ENCODE measurements at regions not wholly inside any gene's neighbourhood (a gene's known extent, or its start where the extent isn't known, plus 50 kb on each side); places are given as distances from the start of the nearest gene placed in this dataset.
"Not testable (repeated sequence)": the region's sequence is repeated elsewhere in the genome, so short reads cannot be mapped to it uniquely, and the experiment has no call there.

DNA sequence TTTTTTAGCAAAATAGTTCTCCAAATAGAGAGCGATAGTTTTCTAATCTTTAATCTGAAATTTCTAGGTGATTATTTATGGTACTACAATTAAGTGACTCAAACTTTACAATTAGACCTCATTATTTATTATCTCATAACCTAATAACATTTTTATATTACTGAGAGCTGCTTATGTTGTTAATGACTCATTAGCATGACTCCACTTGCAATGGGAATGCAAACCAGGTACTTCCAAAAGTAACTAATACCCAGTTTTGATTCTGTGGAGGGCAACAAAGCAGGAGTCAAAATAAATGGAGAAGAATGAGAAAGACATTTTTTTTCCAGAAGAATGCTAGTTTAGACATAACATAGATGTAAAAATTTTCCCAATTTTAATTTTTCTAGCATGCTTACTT lies 466.0 kb downstream of the PLK2 start:
- ATAC-seq: no peak
- H3K4me3 Mint-ChIP-seq: no peak overlapping the region

DNA sequence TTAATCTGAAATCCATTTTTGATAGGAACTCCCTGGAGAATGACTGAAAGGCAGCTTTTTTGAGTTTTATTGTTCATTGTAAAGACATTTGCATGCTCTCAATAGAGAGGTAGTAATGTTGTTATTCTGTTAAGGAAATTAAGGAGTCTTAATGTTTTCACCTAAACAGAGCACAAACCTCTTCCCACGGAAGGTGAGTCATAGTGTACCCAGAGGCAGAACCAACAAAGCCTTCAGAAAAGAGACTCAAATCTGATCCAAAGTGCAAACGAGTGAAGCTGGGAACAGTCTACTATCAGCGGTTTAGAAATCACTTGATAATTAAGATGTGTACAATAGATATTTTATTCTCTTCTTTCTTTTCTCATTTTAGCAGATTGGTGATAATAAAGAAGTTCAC lies 470.5 kb downstream of the PLK2 start:
- ATAC-seq: no peak
- H3K9me3 Mint-ChIP-seq: peaks cover 3% of the 10 kb centered on the region
- no peak overlapping the region for H3K27ac Mint-ChIP-seq
- H3K27me3 Mint-ChIP-seq: no peaks in the 10 kb centered on the region
- no peak overlapping the region for H3K4me3 Mint-ChIP-seq
- H3K4me1 Mint-ChIP-seq: no peaks in the 10 kb centered on the region
- H3K36me3 Mint-ChIP-seq: no peaks in the 10 kb centered on the region

More for the DNA sequence above, 466.0 kb downstream of the PLK2 start:
- Mint-ChIP-seq H3K27ac (no peak overlapping the region), H3K36me3 (no peaks in the 10 kb centered on the region), H3K4me1 (no peaks in the 10 kb centered on the region), H3K9me3 (peaks cover 3% of the 10 kb centered on the region), H3K27me3 (no peaks in the 10 kb centered on the region)

DNA sequence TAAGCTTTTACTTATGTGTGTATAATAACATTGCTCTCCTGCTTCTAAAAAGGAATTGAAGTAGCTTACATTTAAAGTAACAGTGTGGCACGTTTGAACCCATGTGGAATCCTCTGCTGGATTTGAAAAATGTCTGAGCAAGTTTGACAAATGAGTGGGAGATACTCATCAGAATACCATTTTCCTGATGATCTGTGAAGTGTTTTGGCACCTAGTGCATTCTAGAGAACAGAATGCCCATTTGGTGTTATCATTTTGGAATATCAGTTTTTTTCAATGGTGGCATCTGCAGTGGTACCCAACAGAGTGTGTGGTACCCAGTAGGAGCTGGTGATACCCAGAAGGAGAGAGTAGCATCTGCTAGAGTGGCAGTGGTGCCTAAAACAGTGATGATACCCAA lies 471.1 kb downstream of the PLK2 start:
- Mint-ChIP-seq H3K9me3 (peaks cover 3% of the 10 kb centered on the region), H3K27me3 (no peaks in the 10 kb centered on the region), H3K36me3 (no peaks in the 10 kb centered on the region), H3K4me1 (no peaks in the 10 kb centered on the region), H3K4me3 (no peak overlapping the region), H3K27ac (no peak overlapping the region)
- no peak for ATAC-seq

DNA sequence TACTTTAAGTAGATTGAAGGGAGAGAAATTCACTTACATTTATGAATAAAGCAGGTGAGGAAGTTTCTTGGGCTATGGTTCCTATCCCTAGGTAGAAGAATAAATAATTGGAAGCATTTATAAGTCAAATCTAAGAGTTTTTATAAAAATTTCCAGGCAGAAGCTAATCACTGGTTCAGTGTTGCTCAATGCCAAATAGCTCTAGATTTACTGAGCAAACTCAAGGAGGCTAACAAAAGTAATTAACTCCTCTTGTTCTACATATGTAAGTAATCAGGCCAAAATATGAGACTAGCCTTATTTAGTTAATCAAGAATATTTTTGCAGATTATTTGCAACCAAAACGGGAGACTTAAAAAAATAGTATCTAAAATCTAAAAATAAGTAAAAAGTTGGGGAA lies 472.3 kb downstream of the PLK2 start:
- Mint-ChIP-seq H3K27ac (no peak overlapping the region), H3K36me3 (no peaks in the 10 kb centered on the region), H3K4me3 (no peak overlapping the region), H3K4me1 (no peaks in the 10 kb centered on the region), H3K9me3 (no peaks in the 10 kb centered on the region), H3K27me3 (no peaks in the 10 kb centered on the region)
- no peak for ATAC-seq

DNA sequence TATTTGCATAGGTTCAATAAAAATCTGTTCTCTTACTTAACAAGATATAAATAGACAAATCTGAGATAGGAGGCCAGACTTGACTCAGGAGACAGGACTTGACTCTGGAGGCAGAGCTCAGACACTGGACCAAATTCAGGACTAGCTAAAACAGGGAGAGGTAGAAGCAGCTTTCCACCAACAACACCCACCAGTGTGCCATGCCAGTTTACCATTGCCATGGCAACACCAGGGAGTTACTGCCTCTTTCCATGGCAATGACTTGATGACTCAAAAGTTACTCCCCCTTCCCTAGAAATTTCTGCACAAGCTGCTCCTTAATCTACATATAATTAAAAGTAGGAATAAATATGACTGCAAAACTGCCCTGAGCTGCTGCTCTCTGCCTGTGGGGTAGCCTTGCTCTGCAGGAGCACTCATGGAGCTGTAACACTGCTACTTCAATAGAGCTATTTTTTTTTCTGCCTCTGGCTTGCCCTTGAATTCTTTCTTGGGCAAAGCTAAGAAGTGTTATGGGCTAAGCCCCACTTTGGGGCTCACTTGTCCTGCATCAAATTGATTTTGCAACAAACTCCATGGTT lies 473.0 kb downstream of the PLK2 start:
- no peak overlapping the region for H3K4me3 Mint-ChIP-seq
- no peaks in the 10 kb centered on the region for H3K4me1 Mint-ChIP-seq
- no peaks in the 10 kb centered on the region for H3K36me3 Mint-ChIP-seq
- no peaks in the 10 kb centered on the region for H3K9me3 Mint-ChIP-seq
- H3K27me3 Mint-ChIP-seq: no peaks in the 10 kb centered on the region
- no peak overlapping the region for H3K27ac Mint-ChIP-seq
- no peak for ATAC-seq

DNA sequence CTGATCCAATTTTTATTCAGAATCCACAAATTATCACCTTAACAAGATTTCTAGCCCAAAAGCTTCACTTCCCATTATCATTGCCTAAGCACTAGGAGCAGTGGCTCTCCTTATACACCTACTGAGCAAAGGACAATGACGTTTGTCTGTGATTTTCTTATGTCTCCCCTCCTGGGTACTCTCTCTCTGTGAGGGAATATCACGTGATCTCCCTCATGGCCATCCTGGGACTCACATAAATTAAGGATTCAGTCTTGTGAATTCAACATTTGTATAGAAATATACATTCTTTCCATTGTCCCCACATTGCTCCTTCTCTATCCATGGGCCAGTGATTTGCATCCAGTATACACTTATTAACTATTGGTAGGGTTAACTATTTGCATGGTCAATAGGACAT lies 476.5 kb downstream of the PLK2 start:
- no peaks in the 10 kb centered on the region for H3K9me3 Mint-ChIP-seq
- no peaks in the 10 kb centered on the region for H3K27me3 Mint-ChIP-seq
- H3K4me1 Mint-ChIP-seq: no peaks in the 10 kb centered on the region

DNA sequence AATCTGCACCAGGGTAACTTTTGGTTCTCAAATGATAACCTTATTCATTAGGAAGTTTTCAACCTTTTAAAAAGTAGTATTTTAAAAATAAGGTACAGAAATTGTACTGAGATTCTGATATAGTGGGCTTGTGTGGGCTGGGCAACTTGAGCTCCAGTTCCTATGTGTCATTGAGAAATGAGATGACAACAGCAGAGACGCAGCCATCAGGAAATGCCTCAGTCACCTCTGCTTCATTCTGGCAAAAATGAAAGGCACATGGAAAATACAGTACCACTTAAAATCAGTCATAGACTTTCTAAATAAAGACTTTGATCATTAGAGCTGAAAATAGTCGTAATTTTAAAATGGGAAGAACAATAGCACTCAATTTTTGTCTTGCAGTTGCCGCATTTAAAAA lies 480.2 kb downstream of the PLK2 start:
- H3K27me3 Mint-ChIP-seq: no peaks in the 10 kb centered on the region
- no peaks in the 10 kb centered on the region for H3K36me3 Mint-ChIP-seq
- no peak overlapping the region for H3K27ac Mint-ChIP-seq
- ATAC-seq: no peak
- H3K4me1 Mint-ChIP-seq: no peaks in the 10 kb centered on the region
- H3K9me3 Mint-ChIP-seq: no peaks in the 10 kb centered on the region
- no peak overlapping the region for H3K4me3 Mint-ChIP-seq

More for the DNA sequence above, 476.5 kb downstream of the PLK2 start:
- H3K36me3 Mint-ChIP-seq: no peaks in the 10 kb centered on the region
- ATAC-seq: no peak
- H3K4me3 Mint-ChIP-seq: no peak overlapping the region
- no peak overlapping the region for H3K27ac Mint-ChIP-seq

DNA sequence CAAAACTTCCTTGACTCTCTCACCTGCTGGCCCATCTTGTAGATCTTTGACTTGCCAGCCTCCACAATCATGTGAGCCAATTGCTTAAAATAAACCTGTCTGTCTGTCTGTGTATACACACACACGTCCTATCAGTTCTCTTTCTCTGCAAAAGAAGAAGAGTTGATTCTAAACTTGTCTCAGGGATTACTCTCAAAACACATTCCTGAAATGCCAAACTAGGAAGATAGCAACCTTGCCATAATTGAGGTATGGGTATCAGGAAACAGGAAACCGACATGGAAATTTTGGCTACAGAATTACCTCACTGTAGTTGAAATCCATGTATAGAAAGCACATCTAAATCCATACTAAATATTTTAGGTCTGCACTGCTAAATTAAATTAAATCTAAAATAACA lies 483.4 kb downstream of the PLK2 start:
- Mint-ChIP-seq H3K4me3 (no peak overlapping the region), H3K27me3 (no peaks in the 10 kb centered on the region), H3K4me1 (no peaks in the 10 kb centered on the region), H3K36me3 (no peaks in the 10 kb centered on the region), H3K9me3 (no peaks in the 10 kb centered on the region), H3K27ac (no peak overlapping the region)
- no peak for ATAC-seq

DNA sequence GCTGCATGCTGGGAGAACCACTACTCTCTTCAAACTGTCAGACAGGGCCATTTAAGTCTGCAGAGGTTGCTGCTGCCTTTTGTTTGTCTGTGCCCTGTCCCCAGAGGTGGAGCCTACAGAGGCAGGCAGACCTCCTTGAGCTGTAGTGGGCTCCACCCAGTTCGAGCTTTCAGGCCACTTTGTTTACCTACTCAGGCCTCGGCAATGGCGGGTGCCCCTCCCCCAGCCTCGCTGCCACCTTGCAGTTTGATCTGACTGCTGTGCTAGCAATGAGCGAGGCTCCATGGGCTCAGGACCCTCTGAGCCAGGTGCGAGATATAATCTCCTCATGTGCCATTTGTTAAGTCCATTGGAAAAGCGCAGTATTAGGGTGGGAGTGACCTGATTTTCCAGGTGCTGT lies 487.8 kb downstream of the PLK2 start:
- not testable (repeated sequence) for ATAC-seq, H3K36me3 Mint-ChIP-seq, H3K27me3 Mint-ChIP-seq, H3K4me1 Mint-ChIP-seq, H3K4me3 Mint-ChIP-seq, H3K27ac Mint-ChIP-seq
- H3K9me3 Mint-ChIP-seq: peaks cover 11% of the 10 kb centered on the region

DNA sequence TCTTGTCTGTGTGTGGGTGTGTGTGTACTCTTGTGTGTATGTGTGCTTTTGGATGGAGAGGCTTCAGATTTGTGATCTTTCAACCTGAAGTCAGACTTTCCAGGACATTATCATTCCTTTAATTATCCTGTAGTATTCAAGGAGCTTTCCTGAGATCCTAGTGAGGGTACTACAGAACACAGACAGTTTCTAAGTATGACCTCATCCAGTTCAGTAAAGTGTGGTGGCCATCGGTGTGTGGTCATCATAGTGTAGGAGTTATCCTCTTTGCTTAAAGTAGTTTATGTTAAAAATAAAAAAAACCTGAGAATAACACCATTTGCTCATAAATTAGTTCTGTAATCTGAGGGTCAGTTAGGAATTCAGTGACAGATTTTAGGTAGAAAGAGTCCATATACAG lies 478.0 kb upstream of the ACTBL2 start:
- peaks cover 14% of the 10 kb centered on the region for H3K9me3 Mint-ChIP-seq
- H3K36me3 Mint-ChIP-seq: no peaks in the 10 kb centered on the region
- no peaks in the 10 kb centered on the region for H3K4me1 Mint-ChIP-seq
- no peak overlapping the region for H3K27ac Mint-ChIP-seq
- peaks cover 12% of the 10 kb centered on the region for H3K27me3 Mint-ChIP-seq
- no peak for ATAC-seq
- H3K4me3 Mint-ChIP-seq: no peak overlapping the region

DNA sequence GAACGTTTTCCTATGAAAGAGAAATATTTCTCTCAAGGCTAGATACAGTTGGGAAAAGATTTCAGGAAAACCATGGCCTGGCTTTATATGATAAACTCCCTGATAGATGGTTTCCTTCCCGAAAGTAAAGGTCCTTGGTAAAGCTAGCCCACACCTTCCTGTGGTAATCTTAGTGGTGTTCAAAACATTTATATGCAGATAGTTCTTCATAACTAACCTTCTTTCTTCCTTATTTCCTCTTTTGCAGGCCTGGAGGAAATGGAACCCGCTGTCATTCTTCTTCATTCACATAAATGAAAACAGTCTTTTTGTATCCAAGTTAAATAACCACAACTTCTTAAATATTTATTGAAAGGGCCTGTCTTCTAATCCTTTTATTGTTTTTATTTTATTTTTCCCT lies 474.0 kb upstream of the ACTBL2 start:
- Mint-ChIP-seq H3K4me1 (no peaks in the 10 kb centered on the region), H3K36me3 (no peaks in the 10 kb centered on the region), H3K27me3 (peaks cover 12% of the 10 kb centered on the region), H3K4me3 (no peak overlapping the region), H3K27ac (no peak overlapping the region), H3K9me3 (peaks cover under 1% of the 10 kb centered on the region)
- no peak for ATAC-seq

DNA sequence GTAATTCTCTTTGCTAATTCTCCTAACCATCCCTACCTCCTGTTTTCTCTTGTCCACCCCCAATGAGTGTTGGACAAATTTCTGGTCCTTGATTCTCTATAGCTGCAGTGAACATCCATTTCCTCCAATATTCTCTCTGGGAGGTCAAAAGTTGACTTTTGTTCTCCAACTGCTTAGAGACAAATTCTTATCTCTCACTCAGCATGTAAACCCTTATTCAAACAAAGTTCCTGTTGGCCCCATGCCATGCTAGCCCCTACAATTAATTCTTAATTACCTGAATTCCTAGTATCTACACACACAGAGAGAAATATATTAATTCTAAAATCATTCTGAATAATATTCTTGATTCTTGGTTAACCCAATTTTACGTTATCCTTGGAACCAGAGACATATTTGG lies 472.9 kb upstream of the ACTBL2 start:
- Mint-ChIP-seq H3K4me3 (no peak overlapping the region), H3K9me3 (no peaks in the 10 kb centered on the region), H3K27ac (no peak overlapping the region), H3K36me3 (no peaks in the 10 kb centered on the region), H3K27me3 (peaks cover 12% of the 10 kb centered on the region), H3K4me1 (no peaks in the 10 kb centered on the region)
- no peak for ATAC-seq

DNA sequence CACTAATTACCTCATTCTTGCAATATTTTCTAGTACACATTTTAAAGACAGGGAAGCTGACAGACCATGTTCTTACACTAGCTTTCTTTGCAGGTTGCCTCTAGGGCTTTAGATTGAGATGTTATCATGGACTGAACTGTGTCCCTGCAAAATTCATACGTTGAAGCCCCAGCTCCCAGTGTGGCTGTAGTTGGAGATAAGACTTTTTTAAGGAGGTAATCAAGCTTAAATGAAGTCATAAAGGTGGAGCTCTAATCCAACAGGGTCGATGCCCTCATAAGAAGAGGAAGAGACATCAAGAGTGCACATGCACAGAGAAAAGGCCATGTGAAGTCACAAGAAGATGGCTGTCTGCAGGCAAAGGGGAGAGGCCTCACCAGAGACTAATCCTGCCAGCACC lies 471.2 kb upstream of the ACTBL2 start:
- no peak overlapping the region for H3K4me3 Mint-ChIP-seq
- no peaks in the 10 kb centered on the region for H3K4me1 Mint-ChIP-seq
- ATAC-seq: no peak
- no peak overlapping the region for H3K27ac Mint-ChIP-seq
- H3K9me3 Mint-ChIP-seq: no peaks in the 10 kb centered on the region
- H3K36me3 Mint-ChIP-seq: no peaks in the 10 kb centered on the region
- H3K27me3 Mint-ChIP-seq: peaks cover 12% of the 10 kb centered on the region

DNA sequence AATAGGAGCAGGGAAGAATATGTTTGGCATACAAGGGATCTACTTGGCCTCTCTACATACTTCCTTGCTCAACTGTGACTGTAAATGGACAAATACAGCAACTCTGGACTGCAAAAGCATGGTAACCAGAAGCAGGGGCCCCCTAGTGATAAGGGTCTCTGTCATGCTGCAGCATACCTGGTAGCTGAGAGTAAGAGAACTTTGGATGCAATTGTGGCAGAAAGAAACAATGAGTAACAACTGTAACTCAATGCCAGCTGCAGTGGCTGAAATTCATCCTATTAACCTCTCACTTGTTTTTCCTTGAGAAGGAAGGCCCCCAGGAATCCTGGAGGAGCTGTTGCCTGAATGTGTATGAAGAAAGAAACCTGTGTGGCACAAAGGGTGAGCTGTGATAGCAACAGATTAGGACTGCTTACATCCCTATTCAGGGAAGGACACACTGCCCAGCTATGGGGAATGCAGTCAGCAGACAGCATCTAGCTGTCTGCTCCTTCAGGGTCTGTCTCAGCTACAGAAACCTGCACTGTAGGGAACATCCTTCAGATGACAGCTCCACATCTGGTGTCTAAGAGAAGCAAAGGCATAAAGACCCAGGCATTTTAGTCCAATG lies 468.1 kb upstream of the ACTBL2 start:
- ATAC-seq: no peak
- no peak overlapping the region for H3K27ac Mint-ChIP-seq
- no peaks in the 10 kb centered on the region for H3K9me3 Mint-ChIP-seq
- no peaks in the 10 kb centered on the region for H3K27me3 Mint-ChIP-seq
- no peaks in the 10 kb centered on the region for H3K4me1 Mint-ChIP-seq
- H3K36me3 Mint-ChIP-seq: no peaks in the 10 kb centered on the region
- H3K4me3 Mint-ChIP-seq: no peak overlapping the region

DNA sequence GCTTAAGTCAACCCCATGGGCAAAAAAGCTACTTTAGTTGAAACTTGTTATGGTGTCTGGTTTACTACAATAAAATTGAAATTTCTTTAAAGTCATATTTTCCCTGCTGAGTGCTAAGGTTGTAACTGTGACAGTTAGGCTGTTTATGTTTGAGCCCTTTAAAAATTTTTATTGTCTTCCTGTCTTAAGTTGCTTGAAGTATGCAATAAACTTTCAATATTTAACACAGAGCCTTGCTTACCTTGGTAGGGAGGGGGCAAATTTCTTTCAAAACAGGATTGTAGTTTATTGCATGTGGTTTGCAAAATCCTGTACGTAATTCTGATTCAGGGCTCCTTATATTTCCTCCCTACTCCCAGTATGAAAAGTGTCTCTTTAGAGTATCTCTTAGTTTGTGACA lies 465.5 kb upstream of the ACTBL2 start:
- H3K9me3 Mint-ChIP-seq: peaks cover 3% of the 10 kb centered on the region
- no peak for ATAC-seq
- H3K27me3 Mint-ChIP-seq: no peaks in the 10 kb centered on the region
- no peak overlapping the region for H3K27ac Mint-ChIP-seq
- no peaks in the 10 kb centered on the region for H3K4me1 Mint-ChIP-seq
- H3K36me3 Mint-ChIP-seq: no peaks in the 10 kb centered on the region
- no peak overlapping the region for H3K4me3 Mint-ChIP-seq

DNA sequence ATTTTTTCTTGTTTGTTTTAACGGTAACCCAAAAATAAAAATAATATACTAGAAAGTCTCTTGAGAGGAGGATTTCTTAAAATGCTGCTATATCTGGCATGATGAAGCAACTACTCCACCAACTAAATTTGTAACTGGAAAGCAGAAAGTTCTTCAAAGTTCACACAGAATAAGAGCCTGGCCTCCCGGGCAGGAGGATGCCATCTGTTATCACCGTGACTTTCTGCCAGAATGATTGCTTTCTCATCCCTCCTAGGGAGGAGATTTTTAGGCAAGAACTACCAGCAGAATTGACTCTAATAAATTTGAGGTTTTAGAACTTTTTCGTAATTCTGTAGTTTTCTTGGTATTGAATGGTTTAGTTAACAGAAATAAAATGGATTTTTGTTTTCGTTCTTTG lies 464.6 kb upstream of the ACTBL2 start:
- H3K4me3 Mint-ChIP-seq: no peak overlapping the region
- H3K4me1 Mint-ChIP-seq: no peaks in the 10 kb centered on the region
- H3K36me3 Mint-ChIP-seq: no peaks in the 10 kb centered on the region
- no peak overlapping the region for H3K27ac Mint-ChIP-seq
- peaks cover 3% of the 10 kb centered on the region for H3K9me3 Mint-ChIP-seq
- H3K27me3 Mint-ChIP-seq: no peaks in the 10 kb centered on the region
- no peak for ATAC-seq

DNA sequence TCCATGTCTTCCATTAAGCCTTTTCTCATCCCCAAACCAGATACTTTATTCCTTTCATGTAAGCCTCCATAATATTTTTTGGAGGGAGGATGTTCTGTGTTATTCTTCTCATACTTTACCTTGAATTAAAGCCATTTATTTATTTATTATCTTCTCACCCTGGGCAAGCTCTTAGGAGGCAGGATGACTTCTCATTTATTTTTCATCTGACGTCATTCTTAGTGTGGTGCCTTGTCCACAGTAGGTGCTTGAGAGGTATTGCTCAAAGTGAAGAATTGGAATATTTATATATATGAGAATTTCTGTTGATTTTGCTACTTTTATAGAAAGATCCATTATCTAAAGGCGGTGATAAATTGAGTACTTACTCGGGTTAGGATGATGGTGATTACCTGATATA lies 458.3 kb upstream of the ACTBL2 start:
- Mint-ChIP-seq H3K27me3 (no peaks in the 10 kb centered on the region), H3K4me3 (no peak overlapping the region), H3K4me1 (no peaks in the 10 kb centered on the region), H3K36me3 (no peaks in the 10 kb centered on the region), H3K27ac (no peak overlapping the region), H3K9me3 (peaks cover 6% of the 10 kb centered on the region)
- no peak for ATAC-seq
